HG03175 (cell line): ENCODE measurements at regions not wholly inside any gene's neighbourhood (a gene's known extent, or its start where the extent isn't known, plus 50 kb on each side); places are given as distances from the start of the nearest gene placed in this dataset.

Source experiments
- ATAC-seq: cut with Tn5 transposase; IDR thresholded peaks from one replicate; pipeline ENCODE4 v1.9.1; 2021; ENCODE audit warnings: mild to moderate bottlenecking, moderate library complexity; ENCODE audit not compliant: unreplicated experiment

DNA sequence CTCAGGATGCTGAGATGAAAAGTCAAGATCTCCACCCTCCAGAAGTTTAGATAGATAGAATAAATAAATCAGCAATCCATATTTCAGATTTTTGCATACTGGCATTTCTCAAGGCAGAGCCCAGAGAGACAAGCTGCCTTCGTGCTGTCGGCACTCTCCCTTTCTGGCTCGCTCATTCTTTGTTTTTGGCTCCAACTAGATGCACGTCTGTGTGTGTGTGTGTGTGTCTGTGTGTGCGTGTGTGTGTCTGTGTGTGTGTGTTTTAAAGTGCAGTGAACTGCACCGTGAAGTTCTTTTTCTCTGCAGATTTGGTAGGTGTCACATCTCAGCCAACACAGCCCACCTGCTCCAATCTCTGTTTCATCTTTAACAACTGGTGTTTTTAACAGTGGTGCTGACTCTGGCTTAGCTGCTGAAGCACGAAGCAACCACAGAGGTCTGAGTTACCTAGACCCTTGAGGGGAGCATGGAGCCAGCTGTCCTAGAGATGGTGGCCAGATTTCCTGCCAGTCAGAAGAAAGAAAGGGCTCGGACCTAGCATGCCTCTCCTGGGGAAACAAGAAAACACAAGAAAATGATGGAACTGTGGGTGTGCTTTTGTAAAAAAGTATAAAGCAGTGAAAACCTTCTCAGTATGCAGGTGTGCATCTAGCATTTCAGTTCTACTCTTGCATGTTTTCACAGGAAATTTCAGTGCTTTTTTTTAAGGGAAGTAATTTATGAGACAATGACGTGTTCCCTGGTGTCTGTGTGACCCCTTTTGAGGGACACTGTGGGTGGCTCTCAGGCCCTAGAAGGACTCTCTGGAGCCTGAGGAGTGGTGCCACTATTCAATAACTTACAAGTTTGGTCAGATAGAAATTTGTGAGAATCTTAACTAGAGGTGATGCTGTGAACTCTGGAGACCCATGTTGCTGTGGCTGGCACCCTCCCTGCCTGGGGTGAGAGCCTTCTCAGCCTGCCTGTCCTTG, 364.3 kb downstream of the RNF144A start:
- ATAC-seq: no peak

DNA sequence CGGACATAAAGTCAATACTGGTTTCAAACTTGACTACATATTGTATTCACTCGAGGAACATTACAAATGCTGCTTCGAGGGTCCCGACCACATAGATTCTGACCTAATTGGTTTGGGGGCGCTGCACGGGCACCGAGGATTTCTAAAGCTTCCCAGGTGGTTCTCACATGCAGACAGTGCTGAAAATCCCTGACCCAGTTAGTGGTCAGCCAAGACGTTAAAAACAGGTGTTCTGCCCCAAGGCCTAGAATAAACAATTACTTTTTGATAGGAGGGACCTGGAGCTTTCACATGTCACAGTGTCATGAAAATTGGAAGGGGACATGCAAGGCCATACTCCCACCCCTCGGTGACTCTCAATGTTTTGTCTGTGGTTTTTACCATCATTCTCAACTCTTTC, 368.9 kb downstream of the RNF144A start:
- no peak for ATAC-seq

DNA sequence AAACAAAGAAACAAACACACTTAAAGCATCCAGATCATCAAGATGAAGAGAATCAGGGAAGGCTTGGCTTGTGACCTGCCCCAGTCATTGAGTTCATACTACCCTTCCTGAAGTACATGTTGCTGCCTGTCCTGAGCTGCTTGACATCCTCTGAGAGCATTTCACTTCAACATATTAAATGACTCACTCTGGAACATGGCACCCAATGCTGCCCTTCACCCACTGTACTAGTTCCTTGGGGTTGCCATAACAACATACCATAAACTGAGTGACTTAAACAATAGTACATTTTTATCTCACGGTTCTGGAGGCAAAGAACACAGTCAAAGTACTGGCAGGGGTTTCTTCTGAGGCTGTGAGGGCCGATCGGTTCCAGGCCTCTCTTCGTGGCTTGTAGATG, 371.3 kb downstream of the RNF144A start:
- no peak for ATAC-seq

DNA sequence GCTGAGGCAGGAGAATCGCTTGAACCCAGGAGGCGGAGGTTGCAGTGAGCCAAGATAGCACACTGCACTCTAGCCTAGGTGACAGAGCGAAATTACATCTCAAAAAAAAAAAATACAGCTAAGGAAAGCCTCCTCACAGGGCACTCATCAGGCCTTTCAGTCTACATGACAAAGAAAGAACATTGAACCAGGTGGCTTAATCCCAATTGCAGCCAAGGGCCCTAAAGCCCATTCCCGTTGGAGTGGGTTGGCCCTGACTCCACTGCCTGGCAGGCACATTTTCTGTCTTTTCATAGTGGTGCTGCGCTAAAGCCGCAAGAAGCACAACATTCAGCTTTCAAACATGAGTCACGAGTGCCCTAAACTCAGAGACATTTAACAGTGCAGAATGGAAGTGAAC, 372.5 kb downstream of the RNF144A start:
- no peak for ATAC-seq

DNA sequence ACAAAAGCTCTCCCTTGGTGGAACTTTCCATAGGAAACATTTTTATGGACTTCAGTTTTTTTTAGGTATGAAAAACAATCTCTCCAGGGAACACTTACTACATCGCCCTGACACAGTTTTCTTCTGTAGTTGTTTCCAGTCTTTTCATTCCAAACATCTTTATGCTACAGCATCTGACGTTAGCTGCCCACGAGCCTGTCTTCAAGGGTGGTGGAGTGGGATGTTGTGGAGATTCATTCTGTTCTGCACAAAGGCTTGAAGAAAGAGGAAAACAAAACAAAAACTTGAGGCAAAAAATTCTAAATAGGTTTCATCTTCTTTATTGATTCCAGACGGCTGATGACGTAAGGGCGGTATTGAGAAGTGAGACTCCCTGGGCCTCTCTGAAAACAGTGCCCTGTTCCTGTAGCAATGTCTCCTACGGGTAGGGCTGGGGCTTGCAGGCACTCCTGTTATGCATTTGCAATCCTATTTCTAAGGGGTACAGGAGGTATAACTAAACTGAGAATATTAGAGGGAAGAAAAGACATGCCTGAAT, 375.0 kb downstream of the RNF144A start:
- ATAC-seq: no peak

DNA sequence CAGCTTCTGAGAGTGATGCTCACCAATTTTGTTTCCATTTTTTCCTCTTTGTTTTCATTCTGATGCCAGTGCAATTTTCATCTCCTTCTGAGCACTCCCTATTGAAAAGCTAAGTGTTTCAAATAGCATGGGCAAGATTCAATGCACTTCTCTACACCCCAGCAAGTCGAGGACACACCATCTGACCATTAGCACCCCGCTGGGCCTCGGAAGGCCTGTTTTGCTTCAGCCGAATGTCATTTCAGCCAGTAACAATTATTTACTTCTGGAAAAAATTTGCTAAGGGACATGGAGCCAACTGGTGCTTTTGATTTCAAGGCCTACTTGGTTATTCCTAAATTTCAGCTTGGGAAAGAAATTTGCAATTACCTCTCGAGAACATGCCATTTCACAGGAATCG, 392.4 kb downstream of the RNF144A start:
- ATAC-seq: no peak

DNA sequence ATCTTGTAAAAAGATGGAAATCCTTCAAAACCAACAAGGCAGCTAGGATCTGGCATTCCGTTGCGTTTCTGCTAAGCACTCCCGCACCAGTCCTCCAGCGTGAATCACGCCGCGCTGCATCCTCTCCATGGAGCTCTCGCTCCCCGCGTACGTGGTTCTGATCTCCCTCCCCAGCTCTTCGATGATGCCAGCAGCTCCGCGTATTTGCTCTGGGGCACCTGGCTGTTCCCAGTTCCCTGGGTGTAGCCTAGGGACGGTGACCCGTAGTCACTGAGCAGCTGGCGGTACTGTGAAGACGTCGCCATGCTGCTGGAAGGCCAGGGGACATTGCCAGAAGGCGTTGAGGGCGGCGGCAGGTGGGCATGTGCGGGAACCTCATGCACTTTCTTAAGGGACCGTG, 407.5 kb downstream of the RNF144A start:
- no peak for ATAC-seq

DNA sequence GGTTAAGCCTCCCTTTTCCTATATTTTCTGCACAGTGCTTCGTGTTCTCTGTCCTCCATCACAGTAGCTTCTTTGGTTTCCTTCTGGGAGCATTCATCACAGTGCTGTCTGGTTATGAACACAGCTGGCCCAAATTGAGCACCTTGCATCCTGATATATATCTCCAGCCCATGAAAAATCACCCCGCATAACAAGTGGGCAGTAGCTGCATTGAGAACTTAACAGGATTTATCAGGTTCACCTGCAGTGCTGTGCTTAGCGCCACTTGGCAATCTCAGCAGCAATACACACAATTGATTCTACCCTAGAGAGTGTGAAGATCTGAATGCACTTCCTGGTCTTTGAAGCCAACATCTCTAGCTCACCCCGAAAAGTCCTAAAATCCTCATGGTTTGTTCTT, 408.0 kb downstream of the RNF144A start:
- no peak for ATAC-seq

DNA sequence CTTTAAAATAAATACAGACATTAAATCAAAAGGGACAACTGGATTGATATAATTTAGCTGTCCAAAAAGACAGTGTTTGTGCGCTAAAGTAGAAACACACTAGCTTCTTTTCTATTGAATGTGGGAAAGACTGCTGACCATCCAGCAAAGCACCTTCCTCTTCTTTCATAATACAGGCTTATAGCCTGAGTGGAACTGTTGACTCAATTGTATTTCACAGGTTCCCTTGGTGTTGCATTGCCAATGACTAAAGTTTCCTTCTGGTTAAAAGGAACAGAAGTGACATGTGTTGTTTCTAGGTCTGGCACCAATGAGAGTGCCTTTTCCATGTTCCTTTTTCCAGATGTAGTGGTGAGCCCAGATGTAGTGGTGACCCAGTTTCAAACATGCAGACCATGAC, 412.3 kb downstream of the RNF144A start:
- no peak for ATAC-seq

DNA sequence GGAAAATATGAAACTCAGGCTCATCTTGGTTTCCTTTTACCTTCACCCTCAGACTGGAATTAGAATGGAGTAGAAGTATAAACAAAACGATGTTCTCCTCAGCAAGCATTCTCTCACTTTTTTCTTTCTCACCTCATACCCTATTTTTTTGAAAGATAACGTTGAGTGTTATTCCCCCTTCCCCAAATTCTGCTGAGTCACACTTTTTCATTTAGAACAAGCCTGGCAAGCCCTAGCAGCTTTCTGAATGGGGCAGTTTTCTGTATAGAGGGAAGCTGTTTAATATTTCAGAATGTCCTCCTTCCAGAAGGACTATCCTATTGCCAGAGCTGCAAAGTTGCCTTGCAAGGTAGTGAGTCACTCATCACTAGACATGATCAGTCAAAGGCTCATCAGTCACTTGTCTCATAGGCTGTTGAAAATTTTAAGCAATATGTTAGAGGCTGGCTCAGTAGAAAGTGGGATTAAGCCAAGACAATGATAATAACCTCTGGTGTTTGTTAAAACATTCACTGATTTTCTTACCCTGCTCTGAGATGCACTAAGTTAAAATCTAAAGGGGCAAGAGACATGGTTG, 416.1 kb downstream of the RNF144A start:
- no peak for ATAC-seq

DNA sequence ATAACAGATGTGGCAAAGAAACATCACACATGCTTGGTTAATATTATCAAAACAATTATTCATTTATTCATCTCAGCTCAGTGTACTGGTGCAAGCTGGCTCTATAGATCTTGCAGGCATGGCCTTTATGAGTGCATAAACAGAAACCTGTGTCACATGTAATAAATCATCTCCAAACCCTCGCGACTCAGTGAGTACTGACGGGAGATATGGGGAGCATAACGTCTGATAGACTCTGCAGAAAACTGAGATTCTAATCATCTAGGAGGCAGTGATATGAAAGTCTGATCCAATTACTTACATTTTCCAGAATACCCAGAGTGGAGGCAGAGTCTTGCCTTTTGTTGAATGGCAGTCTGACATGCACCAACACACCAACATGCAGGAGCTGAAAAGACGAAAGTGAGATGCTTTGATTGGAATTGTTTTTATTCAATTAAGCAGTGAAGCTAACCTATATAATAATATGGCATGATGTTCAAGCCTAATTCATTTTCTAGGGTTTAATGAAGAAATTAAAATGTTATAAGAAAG, 416.8 kb downstream of the RNF144A start:
- ATAC-seq: no peak

DNA sequence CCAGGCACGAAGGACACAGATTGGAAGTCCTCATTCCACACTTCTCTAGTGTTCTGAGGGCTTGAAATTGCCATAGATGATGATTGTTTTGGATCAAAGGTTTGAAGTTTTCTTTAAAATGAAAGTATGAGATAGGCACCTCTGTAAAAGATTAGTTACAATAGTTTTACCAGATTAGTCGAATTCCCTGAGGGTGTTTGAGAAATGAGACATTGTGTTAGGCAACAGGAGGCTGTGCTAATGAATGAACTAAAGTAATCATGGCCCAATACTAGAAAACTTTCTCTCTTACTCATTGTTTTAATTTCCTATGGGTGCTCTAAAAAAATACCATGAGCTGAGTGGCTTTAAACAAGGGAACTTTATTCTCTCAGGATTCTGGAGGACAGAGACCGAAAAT, 421.7 kb downstream of the RNF144A start:
- no peak for ATAC-seq

DNA sequence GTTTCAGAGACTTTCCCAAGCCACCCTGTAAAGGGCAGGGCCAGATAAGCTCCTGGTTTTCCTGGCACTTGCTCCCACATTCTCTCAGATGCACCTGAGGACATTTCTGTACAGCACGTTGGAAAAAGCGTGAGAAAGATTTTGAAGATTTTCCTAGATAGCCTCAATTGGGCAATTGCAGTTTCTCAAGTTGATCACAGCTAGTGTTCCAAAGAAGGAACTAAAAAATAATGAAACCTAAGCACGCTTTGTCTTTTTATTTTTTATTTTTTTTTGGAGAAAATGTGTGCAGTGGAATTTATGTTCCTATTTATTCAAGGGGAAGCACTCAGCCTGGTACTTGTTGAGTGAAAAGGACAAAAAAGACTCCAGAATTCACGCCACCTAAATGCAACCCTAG, 429.1 kb downstream of the RNF144A start:
- no peak for ATAC-seq

DNA sequence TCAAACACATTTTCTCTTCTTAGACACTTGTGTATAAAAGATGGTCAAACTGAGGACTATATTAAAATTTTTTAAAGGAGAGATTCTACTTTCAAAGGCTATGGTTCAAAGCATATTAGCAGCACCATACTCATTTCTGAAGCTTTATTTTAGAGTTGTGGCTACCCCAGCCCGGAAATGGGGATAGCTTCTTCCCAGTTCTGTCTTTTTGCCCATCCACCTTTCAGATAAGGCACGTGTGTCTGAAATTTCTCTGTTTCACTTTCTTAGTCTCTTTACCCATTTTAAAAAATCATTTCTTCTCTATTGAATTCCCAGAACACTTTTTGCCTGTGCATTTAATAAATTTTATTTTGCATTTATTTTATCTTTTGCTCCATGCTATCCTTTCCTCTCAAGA, 431.5 kb downstream of the RNF144A start:
- ATAC-seq: peak; percentile 71

DNA sequence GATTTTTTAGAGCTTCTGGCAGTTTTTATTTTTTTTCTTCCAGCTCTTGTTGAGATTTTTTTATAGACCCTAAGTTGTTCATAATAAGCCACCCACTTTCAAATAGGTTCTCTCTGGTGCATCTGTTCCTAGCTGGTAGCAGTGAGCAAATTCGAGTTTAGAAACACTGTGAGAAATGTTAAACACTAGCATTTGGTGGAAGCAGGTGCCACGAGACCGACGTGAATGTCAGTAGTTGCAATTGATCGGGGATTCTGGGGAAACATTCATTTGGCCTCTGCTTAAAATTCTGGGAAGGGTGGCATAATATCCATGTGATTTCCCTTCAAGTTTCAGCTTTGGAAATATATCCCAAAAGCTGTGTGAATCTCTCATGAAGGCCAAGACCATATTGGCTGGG, 435.0 kb downstream of the RNF144A start:
- ATAC-seq: no peak

DNA sequence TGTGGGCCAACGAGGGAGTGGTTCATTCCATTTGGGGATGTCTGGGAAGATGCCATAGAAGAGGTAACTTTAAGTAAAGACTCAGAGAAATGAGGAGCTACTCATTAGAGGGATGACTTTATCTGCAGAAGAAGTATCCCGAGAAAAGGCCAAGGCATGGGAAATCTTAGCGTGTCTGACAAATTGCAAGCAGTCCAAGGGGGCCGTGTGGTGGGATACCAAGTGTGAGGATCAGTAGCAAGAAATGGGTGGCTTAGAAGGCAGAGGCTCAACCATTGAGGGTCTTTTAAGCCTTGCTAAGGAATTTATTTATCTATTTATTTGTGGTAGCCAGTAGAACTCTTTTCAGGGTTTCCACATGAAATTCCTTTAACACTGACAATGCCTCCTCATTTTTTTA, 436.4 kb downstream of the RNF144A start:
- ATAC-seq: no peak

DNA sequence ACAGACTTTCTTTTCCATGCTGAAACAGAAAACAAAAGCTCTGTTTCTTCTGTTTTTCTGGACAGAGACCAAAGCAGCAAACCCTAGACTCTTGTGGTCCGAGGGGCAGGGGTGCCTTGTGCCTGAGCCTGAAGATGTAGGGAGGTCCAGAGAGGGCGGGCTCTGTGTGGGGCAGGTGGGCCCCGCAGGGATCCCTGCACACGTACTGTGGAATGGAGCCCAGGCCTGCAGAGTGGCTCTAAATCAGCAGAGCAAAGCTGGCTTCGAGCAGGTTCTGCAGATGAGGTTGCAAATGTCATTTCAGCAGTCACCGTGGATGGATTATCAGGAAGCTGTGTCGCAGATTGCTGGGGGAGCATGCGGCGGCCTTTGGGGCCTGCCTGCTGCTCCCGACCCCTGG, 438.6 kb downstream of the RNF144A start:
- ATAC-seq: no peak

DNA sequence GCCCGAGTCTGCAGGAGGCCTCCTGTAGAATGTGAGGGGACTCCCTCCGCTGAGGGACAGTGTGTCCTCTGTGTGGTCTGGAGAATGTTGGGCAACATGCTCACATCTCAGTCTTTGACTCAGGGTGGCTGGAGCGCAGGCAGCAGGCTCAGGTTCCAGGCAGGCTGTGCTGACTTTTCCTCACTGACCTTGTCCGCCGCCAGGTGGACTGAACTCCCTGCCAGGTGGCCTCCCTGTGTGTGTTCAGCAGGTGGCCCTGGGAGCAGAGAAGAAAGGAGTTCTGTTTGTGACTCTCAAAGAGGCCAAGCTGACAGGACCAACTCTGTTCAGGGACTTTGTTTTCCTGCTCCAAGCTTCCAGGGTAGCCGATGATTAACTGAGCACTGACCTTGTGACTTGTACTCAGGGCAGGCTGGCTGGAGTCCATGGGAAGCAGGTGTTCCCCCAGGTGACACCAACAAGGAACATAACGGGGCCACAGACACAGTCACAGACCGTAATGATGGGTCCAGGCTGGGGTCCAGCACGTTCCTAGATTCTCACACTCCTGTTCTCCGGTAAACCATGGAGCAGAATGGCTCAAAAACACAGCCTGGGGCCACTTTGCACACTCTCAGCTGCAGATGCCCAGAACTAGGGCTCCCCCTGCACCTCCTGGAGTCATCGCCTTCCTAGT, 439.8 kb downstream of the RNF144A start:
- ATAC-seq: no peak

DNA sequence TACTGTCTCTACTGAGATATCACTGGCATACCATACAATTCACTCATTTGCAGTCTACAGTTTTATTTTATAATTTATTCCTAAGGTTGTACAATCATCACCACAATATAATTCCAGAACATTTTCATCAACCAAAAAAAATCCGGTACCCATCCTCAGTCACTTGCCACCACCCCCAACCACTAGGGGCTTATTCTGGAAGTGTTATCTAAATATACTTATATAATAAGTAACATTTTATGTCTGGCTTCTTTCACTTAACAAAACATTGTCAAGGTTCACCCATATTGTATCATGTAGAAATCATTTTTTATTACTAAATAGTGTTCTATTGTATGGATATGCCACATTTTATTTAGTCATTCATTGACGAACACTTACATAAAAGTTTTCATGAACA, 440.8 kb downstream of the RNF144A start:
- no peak for ATAC-seq

DNA sequence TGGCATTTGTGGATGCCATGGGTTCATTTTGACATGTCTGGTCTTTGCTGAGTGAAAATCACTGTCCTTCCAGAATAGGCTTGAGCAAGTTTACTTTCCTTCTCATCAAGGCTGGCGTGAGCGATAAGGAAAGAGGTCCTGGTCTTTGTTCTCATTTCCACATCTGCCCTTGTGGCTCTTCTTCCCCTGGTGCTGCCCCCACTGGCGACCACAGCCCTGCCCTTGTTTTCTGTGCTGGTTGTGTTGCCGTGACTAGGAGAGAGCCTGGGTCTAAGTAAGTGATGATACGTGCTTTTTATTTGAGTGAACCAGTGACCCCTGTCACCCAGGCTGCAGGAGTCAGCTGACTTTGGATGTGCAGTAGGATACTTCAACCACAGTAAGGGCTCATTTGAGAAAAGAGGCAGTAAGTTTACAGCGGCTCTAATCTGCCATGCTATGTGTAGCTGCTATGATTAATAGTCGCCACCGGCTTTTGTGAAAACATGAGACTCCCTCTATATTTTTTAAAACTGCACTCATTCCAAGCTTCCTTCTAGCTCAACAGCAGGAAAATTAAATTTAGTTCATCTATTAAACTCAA, 441.7 kb downstream of the RNF144A start:
- ATAC-seq: no peak

DNA sequence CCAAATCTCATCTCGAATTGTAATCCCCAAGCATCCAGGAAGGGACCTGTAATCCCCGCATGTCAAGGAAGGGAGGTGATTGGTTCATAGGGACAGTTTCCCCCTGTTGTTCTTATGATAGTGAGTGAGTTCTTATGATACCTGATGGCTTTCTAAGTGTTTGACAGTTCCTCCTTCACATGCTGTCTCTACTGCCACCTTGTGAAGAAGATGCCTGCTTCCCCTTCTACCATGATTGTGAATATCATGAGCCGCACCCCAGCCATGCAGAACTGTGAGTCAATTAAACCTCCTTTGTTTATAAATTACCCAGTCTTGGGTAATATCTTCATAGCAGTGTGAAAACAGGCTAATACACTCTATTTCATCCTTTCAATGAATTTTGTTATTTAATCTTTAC, 446.7 kb downstream of the RNF144A start:
- no peak for ATAC-seq
